ENCODE measurements at regions not wholly inside any gene's neighbourhood (a gene's known extent, or its start where the extent isn't known, plus 50 kb on each side); places are given as distances from the start of the nearest gene placed in this dataset.
"Not testable (repeated sequence)": the region's sequence is repeated elsewhere in the genome, so short reads cannot be mapped to it uniquely, and the experiment has no call there.

GRCh38 chr6:78670156-78670555, 197.2 kb upstream of the IRAK1BP1 start:
- no peak for DNase-seq (ENCODE audit: low spot score)

DNA sequence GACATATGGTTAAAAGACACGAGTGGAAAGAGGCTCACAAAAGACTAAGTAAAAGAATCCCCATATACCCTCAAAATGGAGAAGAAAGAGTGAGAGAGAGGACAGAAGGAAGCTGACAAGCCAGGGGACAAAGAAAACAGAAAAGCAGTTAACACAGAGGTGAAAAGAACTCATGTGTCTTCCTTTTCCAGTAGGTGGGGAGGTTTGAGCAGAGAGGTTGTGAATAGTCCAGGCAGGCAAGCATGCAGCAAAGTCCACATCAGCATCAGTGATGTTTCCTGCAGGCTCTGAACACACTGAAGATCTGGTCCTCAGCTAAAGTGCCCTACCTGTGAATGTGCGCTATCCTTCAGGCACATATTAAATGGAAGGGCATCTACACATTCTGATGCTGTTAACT, 196.5 kb upstream of the IRAK1BP1 start:
- no peak for DNase-seq (ENCODE audit: low spot score)

- not testable (repeated sequence) for DNase-seq (ENCODE audit: low spot score)
These were observed 191.0 kb upstream of the IRAK1BP1 start for GRCh38 chr6:78676069-78677007.

DNA sequence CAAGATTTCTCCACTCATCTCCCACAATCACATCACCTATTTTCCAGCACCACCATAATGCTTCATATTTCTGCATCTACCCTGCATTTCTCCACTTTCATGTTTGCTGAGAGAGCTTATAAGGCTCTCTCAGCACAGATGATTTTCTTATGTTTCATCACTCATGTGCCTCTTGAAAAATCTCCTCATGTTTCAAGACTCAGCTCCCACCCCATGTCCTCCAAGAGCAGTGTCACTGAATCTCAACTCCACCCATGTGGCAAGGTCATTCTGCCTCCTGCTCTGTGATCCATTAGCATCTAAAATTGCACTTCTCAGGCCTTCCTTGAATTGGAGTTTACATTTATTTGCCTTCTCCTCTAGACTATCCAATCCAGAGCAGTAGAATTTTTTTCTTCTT, 178.7 kb upstream of the IRAK1BP1 start:
- no peak for DNase-seq (ENCODE audit: low spot score)

DNA sequence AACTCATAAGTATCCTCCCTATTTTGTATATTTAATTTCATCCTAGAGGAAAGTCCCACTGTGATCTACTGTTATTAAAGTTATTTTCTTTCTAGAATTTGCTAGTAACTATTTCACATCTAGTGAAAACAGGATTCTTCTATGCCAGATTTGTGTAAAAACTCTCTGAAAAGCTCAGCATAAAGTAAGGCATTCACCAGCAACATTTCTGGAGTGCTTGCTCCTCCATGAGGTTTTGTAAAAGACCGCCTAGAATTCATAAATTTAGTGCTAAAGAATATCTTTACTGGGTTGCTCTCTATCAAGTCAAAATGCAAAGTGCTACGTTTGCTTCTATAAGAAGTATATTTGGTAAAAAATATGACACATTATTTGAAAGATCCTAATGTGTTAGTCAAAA, 173.5 kb upstream of the IRAK1BP1 start:
- DNase-seq (ENCODE audit: low spot score): no peak

DNA sequence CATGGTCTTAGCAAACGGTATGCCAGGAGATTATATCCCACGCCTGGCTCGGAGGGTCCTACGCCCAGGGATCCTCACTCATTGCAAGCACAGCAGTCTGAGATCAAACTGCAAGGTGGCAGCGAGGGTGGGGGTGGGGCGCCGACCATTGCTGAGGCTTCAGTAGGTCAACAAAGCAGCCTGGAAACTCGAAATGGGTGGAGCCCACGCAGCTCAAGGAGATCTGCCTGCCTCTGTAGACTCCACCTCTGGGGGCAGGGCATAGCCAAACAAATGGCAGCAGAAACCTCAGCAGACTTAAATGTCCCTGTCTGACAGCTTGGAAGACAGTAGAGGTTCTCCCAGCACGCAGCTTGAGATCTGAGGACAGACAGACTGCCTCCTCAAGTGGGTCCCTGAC, 172.7 kb upstream of the IRAK1BP1 start:
- not testable (repeated sequence) for DNase-seq (ENCODE audit: low spot score)

DNA sequence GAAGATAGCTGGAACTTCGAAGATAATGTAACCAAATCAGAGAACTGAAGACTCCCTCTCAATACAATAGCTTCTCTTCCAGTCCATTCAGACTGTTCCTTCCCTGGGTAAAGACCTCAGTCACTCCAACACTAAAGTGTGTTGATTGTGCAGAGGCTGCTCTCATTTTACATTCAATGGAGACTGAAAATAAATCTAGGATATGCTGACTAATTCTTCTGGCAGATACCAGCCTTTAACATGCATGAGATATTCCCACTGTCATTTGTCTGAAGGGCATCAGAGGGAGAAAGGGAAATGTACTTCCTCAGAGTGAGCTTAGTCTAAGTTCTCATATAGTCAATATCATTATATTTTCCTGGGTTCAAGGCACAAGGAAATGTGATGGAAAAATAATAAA, 166.4 kb upstream of the IRAK1BP1 start:
- DNase-seq (ENCODE audit: low spot score): no peak

- DNase-seq (ENCODE audit: low spot score): peak; percentile 85
These were observed 165.9 kb upstream of the IRAK1BP1 start for GRCh38 chr6:78701407-78701806.

- DNase-seq (ENCODE audit: low spot score): no peak
These were observed 158.3 kb upstream of the IRAK1BP1 start for GRCh38 chr6:78709021-78709420.

- no peak for DNase-seq (ENCODE audit: low spot score)
These were observed 153.8 kb upstream of the IRAK1BP1 start for GRCh38 chr6:78713564-78713963.

DNA sequence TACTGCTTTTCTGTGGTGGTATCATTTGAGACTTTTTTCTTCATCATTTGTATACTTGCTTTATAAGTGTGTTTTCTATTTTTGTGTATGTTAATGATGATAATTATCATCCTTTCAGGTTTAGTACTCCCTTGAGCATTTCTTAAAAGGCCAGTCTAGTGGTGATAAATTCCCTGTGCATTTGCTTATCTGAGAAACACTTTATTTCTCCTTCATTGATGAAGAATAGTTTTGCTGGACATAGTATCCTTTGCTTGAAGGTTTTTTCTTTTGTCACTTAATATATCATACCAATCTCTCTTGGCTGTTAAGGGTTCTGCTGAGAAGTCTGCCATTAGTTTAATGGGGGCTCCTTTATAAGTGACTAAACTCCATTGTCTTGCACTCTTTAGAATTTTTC, 123.2 kb upstream of the IRAK1BP1 start:
- DNase-seq (ENCODE audit: low spot score): no peak

GRCh38 chr6:78746457-78746856, 120.9 kb upstream of the IRAK1BP1 start:
- no peak for DNase-seq (ENCODE audit: low spot score)

DNA sequence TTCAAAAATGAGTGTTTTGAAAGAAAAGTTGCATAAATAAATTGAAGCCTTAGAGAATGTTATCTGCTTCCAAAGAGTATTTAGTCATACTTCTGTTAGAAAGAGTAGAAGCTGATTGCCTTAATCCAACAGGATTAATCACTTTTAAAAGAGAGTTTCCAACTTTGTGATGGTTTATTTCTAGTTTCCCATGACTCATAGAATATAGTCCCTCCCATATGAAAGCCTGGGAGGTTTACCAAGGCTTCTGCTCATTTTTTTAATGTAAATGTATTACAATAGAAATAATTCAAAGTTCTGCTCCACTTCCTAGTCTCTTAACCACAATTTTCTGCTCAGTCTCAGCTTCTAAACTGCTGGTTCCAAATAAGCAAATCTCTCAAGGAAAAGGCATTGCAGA, 118.0 kb upstream of the IRAK1BP1 start:
- DNase-seq (ENCODE audit: low spot score): no peak

DNA sequence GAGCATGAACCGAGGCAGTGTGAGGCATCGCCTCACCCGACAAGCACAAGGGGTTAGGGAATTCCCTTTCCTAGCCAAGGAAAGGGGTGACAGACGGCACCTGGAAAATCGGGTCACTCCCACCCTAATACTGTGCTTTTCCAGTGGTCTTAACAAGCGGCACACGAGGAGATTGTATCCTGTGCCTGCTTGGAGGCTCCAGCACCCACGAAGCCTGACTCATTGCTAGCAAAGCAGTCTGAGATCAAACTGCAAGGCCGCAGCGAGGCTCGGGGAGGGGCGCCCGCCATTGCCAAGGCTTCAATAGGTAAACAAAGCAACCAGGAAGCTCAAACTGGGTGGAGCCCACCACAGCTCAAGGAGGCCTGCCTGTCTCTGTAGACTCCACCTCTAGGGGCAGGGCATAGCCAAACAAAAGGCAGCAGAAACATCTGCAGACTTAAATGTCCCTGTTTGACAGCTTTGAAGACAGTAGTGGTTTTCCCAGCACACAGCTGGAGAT, 109.0 kb upstream of the IRAK1BP1 start:
- not testable (repeated sequence) for DNase-seq (ENCODE audit: low spot score)

DNA sequence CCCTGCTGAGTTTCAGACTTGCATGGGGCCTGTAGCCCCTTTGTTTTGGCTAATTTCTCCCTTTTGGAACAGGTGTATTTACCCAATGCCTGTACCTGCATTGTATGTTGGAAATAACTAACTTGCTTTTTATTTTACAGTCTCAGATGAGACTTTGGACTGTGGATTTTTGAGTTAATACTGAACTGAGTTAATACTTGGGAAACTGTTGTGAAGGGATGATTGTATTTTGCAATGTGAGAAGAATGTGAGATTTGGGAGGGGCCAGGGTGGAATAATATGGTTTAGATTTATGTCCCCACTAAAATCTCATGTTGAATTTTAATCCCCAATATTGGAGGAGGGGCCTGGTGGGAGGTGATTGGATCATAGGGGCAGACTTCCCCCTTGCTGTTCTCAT, 99.1 kb upstream of the IRAK1BP1 start:
- DNase-seq (ENCODE audit: low spot score): no peak

- no peak for DNase-seq (ENCODE audit: low spot score)
These were observed 96.6 kb upstream of the IRAK1BP1 start for GRCh38 chr6:78770765-78771164.

GRCh38 chr6:78771586-78771985, 95.8 kb upstream of the IRAK1BP1 start:
- DNase-seq (ENCODE audit: low spot score): no peak

DNA sequence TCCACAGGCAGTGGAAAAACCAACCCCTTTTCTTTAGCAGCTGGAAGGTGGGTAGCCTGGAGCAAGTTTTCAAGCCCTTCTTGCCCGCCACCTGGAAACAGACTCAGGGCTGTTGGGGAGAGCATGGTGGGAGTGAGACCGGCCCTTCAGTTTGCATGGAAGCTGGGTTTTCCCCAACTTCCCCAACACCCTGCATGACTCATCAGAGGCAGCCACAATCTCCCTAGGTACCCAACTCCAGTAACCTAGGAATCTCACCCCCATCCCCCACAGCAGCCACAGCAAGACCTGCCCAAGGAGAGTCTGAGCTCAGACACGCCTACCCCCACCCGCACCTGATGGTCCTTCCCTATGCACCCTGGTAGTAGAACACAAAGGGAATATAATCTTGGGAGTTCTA, 86.3 kb upstream of the IRAK1BP1 start:
- DNase-seq (ENCODE audit: low spot score): no peak

- not testable (repeated sequence) for DNase-seq (ENCODE audit: low spot score)
These were observed 84.0 kb upstream of the IRAK1BP1 start for GRCh38 chr6:78783366-78783765.

DNA sequence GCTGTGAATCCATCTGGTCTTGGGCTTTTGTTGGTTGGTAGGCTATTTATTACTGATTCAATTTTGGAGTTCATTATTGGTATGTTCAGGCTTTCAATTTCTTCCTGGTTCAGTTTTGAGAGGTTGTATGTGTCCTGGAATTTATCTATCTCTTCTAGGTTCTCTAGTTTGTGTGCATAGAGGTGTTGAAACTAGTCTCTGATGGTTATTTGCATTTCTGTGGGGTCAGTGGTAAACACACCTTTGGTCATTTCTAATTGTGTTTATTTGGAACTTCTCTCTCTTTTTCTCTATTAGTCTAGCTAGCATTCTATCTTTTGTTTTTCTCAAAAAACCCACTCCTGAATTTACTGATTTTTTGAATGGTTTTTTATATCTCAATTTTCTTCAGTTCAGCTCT, 70.1 kb upstream of the IRAK1BP1 start:
- DNase-seq (ENCODE audit: low spot score): no peak

DNA sequence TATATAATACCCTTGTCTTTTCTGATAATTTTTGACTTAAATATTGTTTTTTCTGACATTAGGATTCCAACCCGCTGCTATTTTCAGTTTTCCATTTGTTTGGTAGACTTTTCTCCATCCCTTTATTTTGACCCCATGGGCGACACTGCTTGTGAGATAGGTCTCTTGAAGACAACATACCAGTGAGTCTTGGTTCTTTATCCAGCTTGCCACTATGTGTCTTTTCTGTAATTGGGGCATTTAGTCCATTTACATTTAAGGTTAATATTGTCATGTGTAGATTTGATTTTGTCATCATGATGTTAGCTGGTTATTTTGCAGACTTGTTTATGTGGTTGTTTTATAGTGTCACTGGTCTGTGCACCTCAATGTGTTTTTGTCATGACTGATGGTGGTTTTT, 67.7 kb upstream of the IRAK1BP1 start:
- DNase-seq (ENCODE audit: low spot score): no peak

- not testable (repeated sequence) for DNase-seq (ENCODE audit: low spot score)
These were observed 60.6 kb upstream of the IRAK1BP1 start for GRCh38 chr6:78806792-78807191.

GRCh38 chr6:78807655-78808355, 59.5 kb upstream of the IRAK1BP1 start:
- DNase-seq (ENCODE audit: low spot score): not testable (repeated sequence)

Data from RKO (cell line).